ENCODE measurements at regions not wholly inside any gene's neighbourhood (a gene's known extent, or its start where the extent isn't known, plus 50 kb on each side); places are given as distances from the start of the nearest gene placed in this dataset.

DNA sequence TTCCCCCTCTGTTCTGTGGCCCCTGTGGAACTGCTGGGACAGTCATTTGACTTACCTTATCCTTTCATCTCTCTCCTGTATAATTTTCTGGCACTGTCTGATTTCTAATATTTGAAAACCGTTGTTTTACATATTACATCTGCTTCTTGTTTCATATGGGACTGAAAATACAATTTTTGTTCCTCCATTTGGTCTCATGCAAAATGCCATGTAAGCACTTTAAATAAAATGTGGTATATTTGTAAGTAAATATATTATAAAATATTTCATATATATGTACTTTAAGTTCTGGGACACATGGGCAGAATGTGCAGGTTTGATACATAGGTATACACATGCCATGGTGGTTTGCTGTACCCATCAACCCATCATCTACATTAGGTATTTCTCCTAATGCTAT is 93.9 kb upstream of the PLPPR5 start:
- ATAC-seq (no peak), FAIRE-seq (no peak), DNase-seq (ENCODE audit: low read depth, low spot score) (no peak)
- H4K20me1 ChIP-seq (ENCODE audit: control insufficient read depth, insufficient read depth) = no peaks in the 10 kb centered on the region
- SMC1A ChIA-PET (ENCODE audit: uncharacterized antibody, unreplicated experiment) = no interaction called here
- H3K36me3 ChIP-seq (ENCODE audit: control insufficient read depth in 2 of 2, insufficient read depth in 2 of 2, low read length in 1 of 2) = no peaks in the 10 kb centered on the region
- POLR2A ChIA-PET = no interaction called here
- TF ChIP-seq TCF3 (IDR thresholded peaks at IDR 0.05; ENCODE audit: borderline replicate concordance, insufficient read depth, low read depth, low read length) (no peak), CHD2 (IDR thresholded peaks at IDR 0.05; ENCODE audit: borderline replicate concordance, low read depth, low read length) (no peak), CBFB (IDR thresholded peaks at IDR 0.05; ENCODE audit: low read depth) (no peak), ATF7 (IDR thresholded peaks at IDR 0.05; ENCODE audit: low read depth) (no peak), ZNF622 (IDR thresholded peaks at IDR 0.05) (no peak), SMARCA5 (IDR thresholded peaks at IDR 0.05) (no peak), NR2F1 (conservative IDR thresholded peaks at IDR 0.05) (no peak), ZBED1 (IDR thresholded peaks at IDR 0.05; ENCODE audit: borderline replicate concordance) (no peak), NFYB (IDR thresholded peaks at IDR 0.05; ENCODE audit: insufficient read depth, low read depth, low read length) (no peak), YBX1 (IDR thresholded peaks at IDR 0.05) (no peak), WRNIP1 (IDR thresholded peaks at IDR 0.05; ENCODE audit: borderline replicate concordance, low read depth, low read length) (no peak)
- TF ChIP-seq, protein P1, sequence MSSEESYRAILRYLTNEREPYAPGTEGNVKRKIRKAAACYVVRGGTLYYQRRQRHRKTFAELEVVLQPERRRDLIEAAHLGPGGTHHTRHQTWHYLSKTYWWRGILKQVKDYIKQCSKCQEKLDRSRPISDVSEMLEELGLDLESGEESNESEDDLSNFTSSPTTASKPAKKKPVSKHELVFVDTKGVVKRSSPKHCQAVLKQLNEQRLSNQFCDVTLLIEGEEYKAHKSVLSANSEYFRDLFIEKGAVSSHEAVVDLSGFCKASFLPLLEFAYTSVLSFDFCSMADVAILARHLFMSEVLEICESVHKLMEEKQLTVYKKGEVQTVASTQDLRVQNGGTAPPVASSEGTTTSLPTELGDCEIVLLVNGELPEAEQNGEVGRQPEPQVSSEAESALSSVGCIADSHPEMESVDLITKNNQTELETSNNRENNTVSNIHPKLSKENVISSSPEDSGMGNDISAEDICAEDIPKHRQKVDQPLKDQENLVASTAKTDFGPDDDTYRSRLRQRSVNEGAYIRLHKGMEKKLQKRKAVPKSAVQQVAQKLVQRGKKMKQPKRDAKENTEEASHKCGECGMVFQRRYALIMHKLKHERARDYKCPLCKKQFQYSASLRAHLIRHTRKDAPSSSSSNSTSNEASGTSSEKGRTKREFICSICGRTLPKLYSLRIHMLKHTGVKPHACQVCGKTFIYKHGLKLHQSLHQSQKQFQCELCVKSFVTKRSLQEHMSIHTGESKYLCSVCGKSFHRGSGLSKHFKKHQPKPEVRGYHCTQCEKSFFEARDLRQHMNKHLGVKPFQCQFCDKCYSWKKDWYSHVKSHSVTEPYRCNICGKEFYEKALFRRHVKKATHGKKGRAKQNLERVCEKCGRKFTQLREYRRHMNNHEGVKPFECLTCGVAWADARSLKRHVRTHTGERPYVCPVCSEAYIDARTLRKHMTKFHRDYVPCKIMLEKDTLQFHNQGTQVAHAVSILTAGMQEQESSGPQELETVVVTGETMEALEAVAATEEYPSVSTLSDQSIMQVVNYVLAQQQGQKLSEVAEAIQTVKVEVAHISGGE (CRISPR knock-in tag; IDR thresholded peaks at IDR 0.05) = no peak
- TF ChIP-seq, protein P2, sequence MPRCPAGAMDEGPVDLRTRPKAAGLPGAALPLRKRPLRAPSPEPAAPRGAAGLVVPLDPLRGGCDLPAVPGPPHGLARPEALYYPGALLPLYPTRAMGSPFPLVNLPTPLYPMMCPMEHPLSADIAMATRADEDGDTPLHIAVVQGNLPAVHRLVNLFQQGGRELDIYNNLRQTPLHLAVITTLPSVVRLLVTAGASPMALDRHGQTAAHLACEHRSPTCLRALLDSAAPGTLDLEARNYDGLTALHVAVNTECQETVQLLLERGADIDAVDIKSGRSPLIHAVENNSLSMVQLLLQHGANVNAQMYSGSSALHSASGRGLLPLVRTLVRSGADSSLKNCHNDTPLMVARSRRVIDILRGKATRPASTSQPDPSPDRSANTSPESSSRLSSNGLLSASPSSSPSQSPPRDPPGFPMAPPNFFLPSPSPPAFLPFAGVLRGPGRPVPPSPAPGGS (IDR thresholded peaks at IDR 0.05; ENCODE audit: borderline replicate concordance, insufficient read depth, low read depth, low read length, poor library complexity, severe bottlenecking) = no peak
- no peak overlapping the region for H2AFZ ChIP-seq (ENCODE audit: control insufficient read depth, low read depth, low read length)
- H3K27me3 ChIP-seq (replicated peaks in 1 of 2; ENCODE audit: control insufficient read depth in 2 of 2, insufficient read depth in 2 of 2, low read length in 1 of 2) = no peaks in the 10 kb centered on the region
- H3K9ac ChIP-seq (ENCODE audit: control insufficient read depth, insufficient read depth, low read length) = no peak overlapping the region
- no TSS peak for BruUV-seq (replicated peaks)
- no peaks in the 10 kb centered on the region for H3K9me3 ChIP-seq (replicated peaks; ENCODE audit: control insufficient read depth, insufficient read depth, low read length)
- in situ Hi-C loops (cut with MboI) = no loop called here
- no peak overlapping the region for H3K27ac ChIP-seq (ENCODE audit: control insufficient read depth, insufficient read depth)
- H3K4me1 ChIP-seq (ENCODE audit: control insufficient read depth, insufficient read depth, low read length) = no peaks in the 10 kb centered on the region
- RAD21 ChIA-PET (ENCODE audit: unreplicated experiment) = no interaction called here
- 0% methylated on average over 1 of the region's 1 CpG for WGBS (ENCODE audit: insufficient coverage, insufficient replicate concordance, low lambda C conversion rate, missing lambda C conversion rate)
- intact Hi-C loops (cut with micrococcal nuclease; ENCODE audit: unreplicated experiment) = no loop called here
- CTCF ChIA-PET = interaction anchor here (0.7 kb wide), 1 partner anchor 260 kb away, joined by 3 read pairs; no protein-coding TSS in a partner anchor
- H3K4me3 ChIP-seq = no peak overlapping the region
- H3K4me2 ChIP-seq (ENCODE audit: control insufficient read depth, insufficient read depth) = no peak overlapping the region
- no peaks in the 10 kb centered on the region for H3K79me2 ChIP-seq (ENCODE audit: control insufficient read depth, insufficient read depth, low read length)

All from GM12878 (cell line).